HEK293 (cell line): ENCODE measurements at regions not wholly inside any gene's neighbourhood (a gene's known extent, or its start where the extent isn't known, plus 50 kb on each side); places are given as distances from the start of the nearest gene placed in this dataset.

Source experiments
- CTCF ChIA-PET: fragments of 350-600 bp; formaldehyde crosslinking; extraction: SDS; loops from one replicate; lab custom pipeline; 2021; ENCODE audit warnings: antibody characterized with exemption; lab: Yijun Ruan, JAX
- POLR2A ChIA-PET: fragments of 300-600 bp; formaldehyde crosslinking; extraction: SDS; loops from one replicate; lab custom pipeline; 2020; ENCODE audit warnings: antibody characterized with exemption, inconsistent platforms; lab: Yijun Ruan, JAX
- H3K27ac ChIP-seq: fragments of 200-500 bp; sonication (Bioruptor generic); 2 replicates; pipeline ENCODE4 v1.5.1; 2014; ENCODE audit warnings: low read depth, low read length, control low read depth, inconsistent platforms; ENCODE audit errors: extremely low read depth
- H3K36me3 ChIP-seq, 2 experiments: fragments of 200-500 bp in 1 of 2; sonication (Bioruptor generic) in 1 of 2; 1 replicate in 1 of 2; 2 replicates in 1 of 2; pipeline ENCODE4 v1.5.1; 2014 to 2017; ENCODE audit warnings: inconsistent platforms in 2 of 2, low read length in 2 of 2; ENCODE audit not compliant: control insufficient read depth in 2 of 2, insufficient read depth in 1 of 2
- H3K4me1 ChIP-seq: fragments of 200-500 bp; sonication (Bioruptor generic); 2 replicates; pipeline ENCODE4 v1.5.1; 2014; ENCODE audit warnings: mild to moderate bottlenecking, low read length, inconsistent platforms; ENCODE audit not compliant: control insufficient read depth, insufficient read depth
- H3K4me3 ChIP-seq: 2 replicates; pipeline ENCODE4 v1.5.1; 2011; ENCODE audit warnings: low read depth, mild to moderate bottlenecking, control low read depth, low read length, moderate library complexity
- H3K9me3 ChIP-seq: fragments of 200-500 bp; sonication (Bioruptor generic); 2 replicates; pipeline ENCODE4 v1.5.1; 2014; ENCODE audit warnings: low read depth, low read length, inconsistent platforms; ENCODE audit not compliant: control insufficient read depth, insufficient read depth
- GLIS2 ChIP-seq: fragments of 450-650 bp; formaldehyde crosslinking; IDR thresholded peaks from 2 replicates; pipeline ENCODE4 v1.5.1; 2016; ENCODE audit warnings: missing biosample characterization, missing genetic modification characterization
- RBAK ChIP-seq: fragments of 450-650 bp; formaldehyde crosslinking; IDR thresholded peaks from 2 replicates; pipeline ENCODE4 v1.5.1; 2016; ENCODE audit warnings: missing biosample characterization, missing genetic modification characterization
- ZNF169 ChIP-seq: fragments of 450-650 bp; formaldehyde crosslinking; IDR thresholded peaks from 2 replicates; pipeline ENCODE4 v1.5.1; 2016; ENCODE audit warnings: missing biosample characterization, missing genetic modification characterization
- ZNF223 ChIP-seq: fragments of 450-650 bp; formaldehyde crosslinking; IDR thresholded peaks from 2 replicates; pipeline ENCODE4 v1.5.1; 2016; ENCODE audit warnings: missing biosample characterization, missing genetic modification characterization
- ZNF324 ChIP-seq: fragments of 450-650 bp; formaldehyde crosslinking; IDR thresholded peaks from 2 replicates; pipeline ENCODE4 v1.5.1; 2016; ENCODE audit warnings: missing biosample characterization, missing genetic modification characterization
- ZNF394 ChIP-seq: fragments of 450-650 bp; formaldehyde crosslinking; IDR thresholded peaks from 2 replicates; pipeline ENCODE4 v1.5.1; 2016; ENCODE audit warnings: missing biosample characterization, missing genetic modification characterization, mild to moderate bottlenecking, moderate library complexity, borderline replicate concordance
- ZNF548 ChIP-seq: fragments of 450-650 bp; formaldehyde crosslinking; IDR thresholded peaks from 2 replicates; pipeline ENCODE4 v1.5.1; 2016; ENCODE audit warnings: missing biosample characterization, missing genetic modification characterization
- ZNF558 ChIP-seq: fragments of 450-650 bp; formaldehyde crosslinking; IDR thresholded peaks from 2 replicates; pipeline ENCODE4 v1.5.1; 2016; ENCODE audit warnings: missing biosample characterization, missing genetic modification characterization
- ZNF626 ChIP-seq: fragments of 450-650 bp; sonication (Bioruptor Pico); formaldehyde crosslinking; IDR thresholded peaks from 2 replicates; pipeline ENCODE4 v1.5.1; 2018; ENCODE audit warnings: missing biosample characterization, missing genetic modification characterization, inconsistent platforms
- ZNF792 ChIP-seq: fragments of 450-650 bp; formaldehyde crosslinking; IDR thresholded peaks from 2 replicates; pipeline ENCODE4 v1.5.1; 2016; ENCODE audit warnings: missing biosample characterization, missing genetic modification characterization
- ZSCAN16 ChIP-seq: fragments of 450-650 bp; formaldehyde crosslinking; IDR thresholded peaks from 2 replicates; pipeline ENCODE4 v1.5.1; 2016; ENCODE audit warnings: missing biosample characterization, missing genetic modification characterization
- ZXDB ChIP-seq: fragments of 450-650 bp; formaldehyde crosslinking; IDR thresholded peaks from 2 replicates; pipeline ENCODE4 v1.5.1; 2016; ENCODE audit warnings: missing biosample characterization, missing genetic modification characterization
- TF ChIP-seq, protein P1 (sequence below): sonication (generic); formaldehyde crosslinking; IDR thresholded peaks from 2 replicates; pipeline ENCODE4 v1.8.1; 2022; ENCODE audit warnings: mild to moderate bottlenecking, moderate library complexity, missing genetic modification reagents
- TF ChIP-seq, protein P2 (sequence below): fragments of 450-650 bp; formaldehyde crosslinking; IDR thresholded peaks from 2 replicates; pipeline ENCODE4 v1.5.1; 2016; ENCODE audit warnings: missing biosample characterization, missing genetic modification characterization
- TF ChIP-seq, protein P3 (sequence below): fragments of 450-650 bp; formaldehyde crosslinking; conservative IDR thresholded peaks from 2 replicates; pipeline ENCODE4 v1.5.1; 2016; ENCODE audit warnings: low read depth, missing biosample characterization, missing genetic modification characterization
- TF ChIP-seq, protein P4 (sequence below): fragments of 450-650 bp; formaldehyde crosslinking; IDR thresholded peaks from 2 replicates; pipeline ENCODE4 v1.5.1; 2017; ENCODE audit warnings: missing biosample characterization, missing genetic modification characterization
- TF ChIP-seq, protein P5 (sequence below): fragments of 450-650 bp; formaldehyde crosslinking; IDR thresholded peaks from 2 replicates; pipeline ENCODE4 v1.5.1; 2017; ENCODE audit warnings: missing biosample characterization, missing genetic modification characterization

DNA sequence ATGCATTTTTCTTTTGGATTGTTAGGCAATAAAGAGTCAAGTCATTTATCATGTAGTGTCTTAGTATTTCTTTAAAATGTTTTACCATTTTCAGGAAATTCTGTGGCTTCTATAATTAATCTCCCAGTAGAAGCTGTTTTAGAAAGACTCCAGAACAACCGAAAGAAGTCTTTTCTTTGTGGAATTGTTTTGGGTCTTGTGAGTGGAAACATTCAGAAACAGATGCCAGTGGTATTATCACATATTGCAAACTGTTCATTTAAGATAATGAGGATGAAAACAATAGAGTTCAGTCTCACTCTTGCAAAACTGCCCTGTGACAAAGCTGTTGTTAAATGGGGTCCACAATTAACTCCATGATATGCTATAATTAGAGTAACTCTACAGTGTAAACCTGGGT, 211.2 kb upstream of the KIT start:
- no peaks in the 10 kb centered on the region for H3K9me3 ChIP-seq
- no peaks in the 10 kb centered on the region for H3K36me3 ChIP-seq
- H3K4me1 ChIP-seq = no peaks in the 10 kb centered on the region
- ChIA-PET CTCF (no interaction called here), POLR2A (no interaction called here)
- H3K4me3 ChIP-seq = no peak overlapping the region
- TF ChIP-seq, protein P1, sequence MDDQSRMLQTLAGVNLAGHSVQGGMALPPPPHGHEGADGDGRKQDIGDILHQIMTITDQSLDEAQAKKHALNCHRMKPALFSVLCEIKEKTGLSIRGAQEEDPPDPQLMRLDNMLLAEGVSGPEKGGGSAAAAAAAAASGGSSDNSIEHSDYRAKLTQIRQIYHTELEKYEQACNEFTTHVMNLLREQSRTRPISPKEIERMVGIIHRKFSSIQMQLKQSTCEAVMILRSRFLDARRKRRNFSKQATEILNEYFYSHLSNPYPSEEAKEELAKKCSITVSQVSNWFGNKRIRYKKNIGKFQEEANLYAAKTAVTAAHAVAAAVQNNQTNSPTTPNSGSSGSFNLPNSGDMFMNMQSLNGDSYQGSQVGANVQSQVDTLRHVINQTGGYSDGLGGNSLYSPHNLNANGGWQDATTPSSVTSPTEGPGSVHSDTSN = no peak
- TF ChIP-seq, protein P2, sequence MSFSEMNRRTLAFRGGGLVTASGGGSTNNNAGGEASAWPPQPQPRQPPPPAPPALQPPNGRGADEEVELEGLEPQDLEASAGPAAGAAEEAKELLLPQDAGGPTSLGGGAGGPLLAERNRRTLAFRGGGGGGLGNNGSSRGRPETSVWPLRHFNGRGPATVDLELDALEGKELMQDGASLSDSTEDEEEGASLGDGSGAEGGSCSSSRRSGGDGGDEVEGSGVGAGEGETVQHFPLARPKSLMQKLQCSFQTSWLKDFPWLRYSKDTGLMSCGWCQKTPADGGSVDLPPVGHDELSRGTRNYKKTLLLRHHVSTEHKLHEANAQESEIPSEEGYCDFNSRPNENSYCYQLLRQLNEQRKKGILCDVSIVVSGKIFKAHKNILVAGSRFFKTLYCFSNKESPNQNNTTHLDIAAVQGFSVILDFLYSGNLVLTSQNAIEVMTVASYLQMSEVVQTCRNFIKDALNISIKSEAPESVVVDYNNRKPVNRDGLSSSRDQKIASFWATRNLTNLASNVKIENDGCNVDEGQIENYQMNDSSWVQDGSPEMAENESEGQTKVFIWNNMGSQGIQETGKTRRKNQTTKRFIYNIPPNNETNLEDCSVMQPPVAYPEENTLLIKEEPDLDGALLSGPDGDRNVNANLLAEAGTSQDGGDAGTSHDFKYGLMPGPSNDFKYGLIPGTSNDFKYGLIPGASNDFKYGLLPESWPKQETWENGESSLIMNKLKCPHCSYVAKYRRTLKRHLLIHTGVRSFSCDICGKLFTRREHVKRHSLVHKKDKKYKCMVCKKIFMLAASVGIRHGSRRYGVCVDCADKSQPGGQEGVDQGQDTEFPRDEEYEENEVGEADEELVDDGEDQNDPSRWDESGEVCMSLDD = no peak
- no peak for TF ChIP-seq ZXDB (tag by site-specific recombination)
- no peak overlapping the region for H3K27ac ChIP-seq

DNA sequence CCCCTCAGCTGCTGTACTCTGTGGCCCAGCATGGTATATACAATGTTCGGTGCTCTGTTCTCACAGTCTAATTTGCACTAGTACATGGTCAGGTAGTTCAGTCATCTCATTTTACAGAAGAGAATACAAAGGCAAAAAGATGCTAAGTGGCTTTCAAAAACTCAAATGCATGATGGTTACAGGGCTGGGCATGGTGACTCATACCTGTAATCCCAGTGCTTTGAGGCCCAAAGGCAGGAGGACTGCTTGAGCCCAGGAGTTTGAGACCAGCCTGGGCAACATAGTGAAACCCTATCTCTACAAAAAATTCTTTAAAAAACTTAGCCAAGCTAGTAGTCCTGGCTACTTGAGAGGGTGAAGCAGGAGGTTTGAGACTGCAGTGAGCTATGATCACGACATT, 210.5 kb upstream of the KIT start:
- no peaks in the 10 kb centered on the region for H3K4me1 ChIP-seq
- ChIA-PET POLR2A (no interaction called here), CTCF (no interaction called here)
- no peaks in the 10 kb centered on the region for H3K9me3 ChIP-seq
- H3K4me3 ChIP-seq = no peak overlapping the region
- no peaks in the 10 kb centered on the region for H3K36me3 ChIP-seq
- no peak overlapping the region for H3K27ac ChIP-seq
- TF ChIP-seq ZNF223 (tag by site-specific recombination) (no peak), ZNF394 (tag by site-specific recombination) (no peak), ZNF324 (no peak), ZNF792 (tag by site-specific recombination) (no peak), ZNF548 (no peak), ZNF558 (no peak), ZNF626 (tag by site-specific recombination) (no peak), ZSCAN16 (tag by site-specific recombination) (no peak), RBAK (tag by site-specific recombination) (no peak), GLIS2 (tag by site-specific recombination) (no peak), ZNF169 (tag by site-specific recombination) (no peak)
- TF ChIP-seq, protein P3, sequence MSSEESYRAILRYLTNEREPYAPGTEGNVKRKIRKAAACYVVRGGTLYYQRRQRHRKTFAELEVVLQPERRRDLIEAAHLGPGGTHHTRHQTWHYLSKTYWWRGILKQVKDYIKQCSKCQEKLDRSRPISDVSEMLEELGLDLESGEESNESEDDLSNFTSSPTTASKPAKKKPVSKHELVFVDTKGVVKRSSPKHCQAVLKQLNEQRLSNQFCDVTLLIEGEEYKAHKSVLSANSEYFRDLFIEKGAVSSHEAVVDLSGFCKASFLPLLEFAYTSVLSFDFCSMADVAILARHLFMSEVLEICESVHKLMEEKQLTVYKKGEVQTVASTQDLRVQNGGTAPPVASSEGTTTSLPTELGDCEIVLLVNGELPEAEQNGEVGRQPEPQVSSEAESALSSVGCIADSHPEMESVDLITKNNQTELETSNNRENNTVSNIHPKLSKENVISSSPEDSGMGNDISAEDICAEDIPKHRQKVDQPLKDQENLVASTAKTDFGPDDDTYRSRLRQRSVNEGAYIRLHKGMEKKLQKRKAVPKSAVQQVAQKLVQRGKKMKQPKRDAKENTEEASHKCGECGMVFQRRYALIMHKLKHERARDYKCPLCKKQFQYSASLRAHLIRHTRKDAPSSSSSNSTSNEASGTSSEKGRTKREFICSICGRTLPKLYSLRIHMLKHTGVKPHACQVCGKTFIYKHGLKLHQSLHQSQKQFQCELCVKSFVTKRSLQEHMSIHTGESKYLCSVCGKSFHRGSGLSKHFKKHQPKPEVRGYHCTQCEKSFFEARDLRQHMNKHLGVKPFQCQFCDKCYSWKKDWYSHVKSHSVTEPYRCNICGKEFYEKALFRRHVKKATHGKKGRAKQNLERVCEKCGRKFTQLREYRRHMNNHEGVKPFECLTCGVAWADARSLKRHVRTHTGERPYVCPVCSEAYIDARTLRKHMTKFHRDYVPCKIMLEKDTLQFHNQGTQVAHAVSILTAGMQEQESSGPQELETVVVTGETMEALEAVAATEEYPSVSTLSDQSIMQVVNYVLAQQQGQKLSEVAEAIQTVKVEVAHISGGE (tag by site-specific recombination) = no peak
- TF ChIP-seq, protein P4, sequence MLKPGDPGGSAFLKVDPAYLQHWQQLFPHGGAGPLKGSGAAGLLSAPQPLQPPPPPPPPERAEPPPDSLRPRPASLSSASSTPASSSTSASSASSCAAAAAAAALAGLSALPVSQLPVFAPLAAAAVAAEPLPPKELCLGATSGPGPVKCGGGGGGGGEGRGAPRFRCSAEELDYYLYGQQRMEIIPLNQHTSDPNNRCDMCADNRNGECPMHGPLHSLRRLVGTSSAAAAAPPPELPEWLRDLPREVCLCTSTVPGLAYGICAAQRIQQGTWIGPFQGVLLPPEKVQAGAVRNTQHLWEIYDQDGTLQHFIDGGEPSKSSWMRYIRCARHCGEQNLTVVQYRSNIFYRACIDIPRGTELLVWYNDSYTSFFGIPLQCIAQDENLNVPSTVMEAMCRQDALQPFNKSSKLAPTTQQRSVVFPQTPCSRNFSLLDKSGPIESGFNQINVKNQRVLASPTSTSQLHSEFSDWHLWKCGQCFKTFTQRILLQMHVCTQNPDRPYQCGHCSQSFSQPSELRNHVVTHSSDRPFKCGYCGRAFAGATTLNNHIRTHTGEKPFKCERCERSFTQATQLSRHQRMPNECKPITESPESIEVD = no peak
- TF ChIP-seq, protein P5, sequence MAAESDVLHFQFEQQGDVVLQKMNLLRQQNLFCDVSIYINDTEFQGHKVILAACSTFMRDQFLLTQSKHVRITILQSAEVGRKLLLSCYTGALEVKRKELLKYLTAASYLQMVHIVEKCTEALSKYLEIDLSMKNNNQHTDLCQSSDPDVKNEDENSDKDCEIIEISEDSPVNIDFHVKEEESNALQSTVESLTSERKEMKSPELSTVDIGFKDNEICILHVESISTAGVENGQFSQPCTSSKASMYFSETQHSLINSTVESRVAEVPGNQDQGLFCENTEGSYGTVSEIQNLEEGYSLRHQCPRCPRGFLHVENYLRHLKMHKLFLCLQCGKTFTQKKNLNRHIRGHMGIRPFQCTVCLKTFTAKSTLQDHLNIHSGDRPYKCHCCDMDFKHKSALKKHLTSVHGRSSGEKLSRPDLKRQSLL (tag by site-specific recombination) = no peak
- TF ChIP-seq, all 188 proteins: peak for 0
